ENCODE measurements at regions not wholly inside any gene's neighbourhood (a gene's known extent, or its start where the extent isn't known, plus 50 kb on each side); places are given as distances from the start of the nearest gene placed in this dataset.

DNA sequence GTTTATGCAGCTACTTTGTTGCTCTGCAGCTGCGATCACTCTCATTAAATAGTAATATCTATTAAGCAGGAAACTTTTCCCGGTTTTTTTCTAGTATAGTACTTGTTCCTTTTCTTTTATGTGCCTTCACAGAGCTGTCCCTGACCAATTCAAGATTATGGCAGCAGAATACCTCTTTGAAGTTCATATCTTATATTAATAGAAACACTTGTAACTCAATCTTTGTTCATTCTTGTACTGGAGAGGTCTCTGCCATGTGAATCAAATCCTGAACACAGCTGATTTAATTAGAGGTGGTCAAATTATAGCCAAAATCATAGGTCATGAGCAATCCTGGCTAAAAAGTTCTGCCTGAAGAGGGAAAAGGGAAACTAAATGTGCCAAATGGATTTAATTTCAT is 399.0 kb upstream of the ARHGEF26 start:
- TF ChIP-seq CTCF (IDR thresholded peaks at IDR 0.05) (no peak), EZH2 (IDR thresholded peaks at IDR 0.05) (no peak)
